Stimulated activated naive CD8-positive, alpha-beta T cell treated with anti-CD3 and anti-CD28 coated beads, Interleukin-15, Interleukin-2, amounts not matched to agents 100 ng/mL and 50 ng/mL, for 24 hours (primary cell): ENCODE measurements at regions not wholly inside any gene's neighbourhood (a gene's known extent, or its start where the extent isn't known, plus 50 kb on each side); places are given as distances from the start of the nearest gene placed in this dataset.
"Not testable (repeated sequence)": the region's sequence is repeated elsewhere in the genome, so short reads cannot be mapped to it uniquely, and the experiment has no call there.

Source experiments
- H3K27ac Mint-ChIP-seq: one replicate; pipeline ENCODE4 v1.8.0; 2021; ENCODE audit warnings: mild to moderate bottlenecking, mixed read lengths
- H3K27me3 Mint-ChIP-seq: one replicate; pipeline ENCODE4 v1.8.0; 2021; ENCODE audit warnings: mixed read lengths
- H3K36me3 Mint-ChIP-seq: one replicate; pipeline ENCODE4 v1.8.0; 2021; ENCODE audit warnings: low read depth, mixed read lengths
- H3K4me1 Mint-ChIP-seq: one replicate; pipeline ENCODE4 v1.8.0; 2021; ENCODE audit warnings: low read depth, mixed read lengths
- H3K4me3 Mint-ChIP-seq: one replicate; pipeline ENCODE4 v1.8.0; 2021; ENCODE audit warnings: mild to moderate bottlenecking, mixed read lengths
- H3K9me3 Mint-ChIP-seq: one replicate; pipeline ENCODE4 v1.8.0; 2021; ENCODE audit warnings: mixed read lengths

GRCh38 chr5:38660194-38660668, 103.8 kb upstream of the LIFR start:
- peaks cover 42% of the 10 kb centered on the region for H3K27me3 Mint-ChIP-seq
- H3K9me3 Mint-ChIP-seq: no peaks in the 10 kb centered on the region
- no peak overlapping the region for H3K27ac Mint-ChIP-seq
- no peaks in the 10 kb centered on the region for H3K4me1 Mint-ChIP-seq
- H3K36me3 Mint-ChIP-seq: no peaks in the 10 kb centered on the region
- H3K4me3 Mint-ChIP-seq: no peak overlapping the region

GRCh38 chr5:38662090-38662489, 105.6 kb upstream of the LIFR start:
- no peak overlapping the region for H3K4me3 Mint-ChIP-seq
- H3K27me3 Mint-ChIP-seq: peaks cover 41% of the 10 kb centered on the region
- H3K4me1 Mint-ChIP-seq: no peaks in the 10 kb centered on the region
- no peak overlapping the region for H3K27ac Mint-ChIP-seq
- no peaks in the 10 kb centered on the region for H3K9me3 Mint-ChIP-seq
- no peaks in the 10 kb centered on the region for H3K36me3 Mint-ChIP-seq

GRCh38 chr5:38663249-38663648, 106.8 kb upstream of the LIFR start:
- H3K36me3 Mint-ChIP-seq: no peaks in the 10 kb centered on the region
- H3K27me3 Mint-ChIP-seq: peaks cover 40% of the 10 kb centered on the region
- H3K9me3 Mint-ChIP-seq: no peaks in the 10 kb centered on the region
- no peak overlapping the region for H3K4me3 Mint-ChIP-seq
- no peaks in the 10 kb centered on the region for H3K4me1 Mint-ChIP-seq
- H3K27ac Mint-ChIP-seq: no peak overlapping the region

GRCh38 chr5:38666668-38667498, 110.4 kb upstream of the LIFR start:
- H3K4me1 Mint-ChIP-seq: no peaks in the 10 kb centered on the region
- no peaks in the 10 kb centered on the region for H3K36me3 Mint-ChIP-seq

GRCh38 chr5:38667499-38667776, 111.0 kb upstream of the LIFR start:
- H3K27ac Mint-ChIP-seq: no peak overlapping the region
- H3K4me3 Mint-ChIP-seq: no peak overlapping the region
- no peaks in the 10 kb centered on the region for H3K36me3 Mint-ChIP-seq
- peaks cover 30% of the 10 kb centered on the region for H3K27me3 Mint-ChIP-seq
- no peaks in the 10 kb centered on the region for H3K4me1 Mint-ChIP-seq
- no peaks in the 10 kb centered on the region for H3K9me3 Mint-ChIP-seq

More at GRCh38 chr5:38666668-38667498, 110.4 kb upstream of the LIFR start:
- Mint-ChIP-seq H3K27ac (no peak overlapping the region), H3K9me3 (no peaks in the 10 kb centered on the region), H3K4me3 (no peak overlapping the region), H3K27me3 (peaks cover 35% of the 10 kb centered on the region)

- no peaks in the 10 kb centered on the region for H3K4me1 Mint-ChIP-seq
- H3K27ac Mint-ChIP-seq: no peak overlapping the region
These were observed 113.0 kb upstream of the LIFR start for GRCh38 chr5:38669361-38669880.

GRCh38 chr5:38670066-38670465, 113.6 kb upstream of the LIFR start:
- H3K27me3 Mint-ChIP-seq: peaks cover 26% of the 10 kb centered on the region
- no peaks in the 10 kb centered on the region for H3K4me1 Mint-ChIP-seq
- no peak overlapping the region for H3K27ac Mint-ChIP-seq
- no peaks in the 10 kb centered on the region for H3K9me3 Mint-ChIP-seq
- H3K36me3 Mint-ChIP-seq: no peaks in the 10 kb centered on the region
- H3K4me3 Mint-ChIP-seq: no peak overlapping the region

More at GRCh38 chr5:38669361-38669880, 113.0 kb upstream of the LIFR start:
- H3K9me3 Mint-ChIP-seq: no peaks in the 10 kb centered on the region
- peaks cover 26% of the 10 kb centered on the region for H3K27me3 Mint-ChIP-seq
- H3K36me3 Mint-ChIP-seq: no peaks in the 10 kb centered on the region
- no peak overlapping the region for H3K4me3 Mint-ChIP-seq

- no peaks in the 10 kb centered on the region for H3K4me1 Mint-ChIP-seq
- no peaks in the 10 kb centered on the region for H3K9me3 Mint-ChIP-seq
- H3K27me3 Mint-ChIP-seq: peaks cover 22% of the 10 kb centered on the region
- H3K36me3 Mint-ChIP-seq: no peaks in the 10 kb centered on the region
- no peak overlapping the region for H3K4me3 Mint-ChIP-seq
- no peak overlapping the region for H3K27ac Mint-ChIP-seq
These were observed 114.4 kb upstream of the LIFR start for GRCh38 chr5:38670878-38671277.

GRCh38 chr5:38672059-38672788, 115.8 kb upstream of the LIFR start:
- peaks cover 16% of the 10 kb centered on the region for H3K27me3 Mint-ChIP-seq
- no peaks in the 10 kb centered on the region for H3K36me3 Mint-ChIP-seq
- H3K9me3 Mint-ChIP-seq: no peaks in the 10 kb centered on the region
- H3K27ac Mint-ChIP-seq: no peak overlapping the region
- no peaks in the 10 kb centered on the region for H3K4me1 Mint-ChIP-seq
- H3K4me3 Mint-ChIP-seq: no peak overlapping the region

- H3K9me3 Mint-ChIP-seq: no peaks in the 10 kb centered on the region
- H3K4me3 Mint-ChIP-seq: no peak overlapping the region
- H3K36me3 Mint-ChIP-seq: no peaks in the 10 kb centered on the region
- peaks cover 16% of the 10 kb centered on the region for H3K27me3 Mint-ChIP-seq
- H3K4me1 Mint-ChIP-seq: no peaks in the 10 kb centered on the region
- H3K27ac Mint-ChIP-seq: no peak overlapping the region
These were observed 117.2 kb upstream of the LIFR start for GRCh38 chr5:38673671-38674071.

- H3K4me3 Mint-ChIP-seq: no peak overlapping the region
- no peaks in the 10 kb centered on the region for H3K9me3 Mint-ChIP-seq
- H3K27me3 Mint-ChIP-seq: peaks cover 5% of the 10 kb centered on the region
- H3K27ac Mint-ChIP-seq: no peak overlapping the region
- H3K36me3 Mint-ChIP-seq: no peaks in the 10 kb centered on the region
- H3K4me1 Mint-ChIP-seq: no peaks in the 10 kb centered on the region
These were observed 119.0 kb upstream of the LIFR start for GRCh38 chr5:38675443-38675842.

- Mint-ChIP-seq H3K4me3 (no peak overlapping the region), H3K27me3 (no peaks in the 10 kb centered on the region), H3K27ac (no peak overlapping the region), H3K4me1 (no peaks in the 10 kb centered on the region), H3K36me3 (no peaks in the 10 kb centered on the region), H3K9me3 (no peaks in the 10 kb centered on the region)
These were observed 121.2 kb upstream of the LIFR start for GRCh38 chr5:38677636-38678035.

- H3K4me3 Mint-ChIP-seq: no peak overlapping the region
- H3K9me3 Mint-ChIP-seq: no peaks in the 10 kb centered on the region
- H3K36me3 Mint-ChIP-seq: no peaks in the 10 kb centered on the region
- H3K4me1 Mint-ChIP-seq: no peaks in the 10 kb centered on the region
- no peaks in the 10 kb centered on the region for H3K27me3 Mint-ChIP-seq
- no peak overlapping the region for H3K27ac Mint-ChIP-seq
These were observed 121.6 kb upstream of the LIFR start for GRCh38 chr5:38678076-38678475.

GRCh38 chr5:38678697-38679096, 122.3 kb upstream of the LIFR start:
- H3K27me3 Mint-ChIP-seq, H3K4me3 Mint-ChIP-seq, H3K4me1 Mint-ChIP-seq, H3K36me3 Mint-ChIP-seq, H3K9me3 Mint-ChIP-seq, H3K27ac Mint-ChIP-seq: not testable (repeated sequence)

- Mint-ChIP-seq H3K27me3 (no peaks in the 10 kb centered on the region), H3K4me3 (no peak overlapping the region), H3K36me3 (no peaks in the 10 kb centered on the region), H3K9me3 (no peaks in the 10 kb centered on the region), H3K4me1 (no peaks in the 10 kb centered on the region), H3K27ac (no peak overlapping the region)
These were observed 123.8 kb upstream of the LIFR start for GRCh38 chr5:38680094-38680825.
